Prostate gland (tissue), 2 donors: ENCODE measurements at regions not wholly inside any gene's neighbourhood (a gene's known extent, or its start where the extent isn't known, plus 50 kb on each side); places are given as distances from the start of the nearest gene placed in this dataset.
"Not testable (repeated sequence)": the region's sequence is repeated elsewhere in the genome, so short reads cannot be mapped to it uniquely, and the experiment has no call there.

Source experiments
- CTCF ChIP-seq, 4 experiments: fragments of 200-600 bp in 2 of 4; fragments of 450-650 bp in 2 of 4; sonication (generic) in 2 of 4; IDR thresholded peaks; 1 replicate in 3 of 4; 2 replicates in 1 of 4; pipeline ENCODE4 v1.5.1; 2016 to 2019; ENCODE audit warnings: antibody characterized with exemption in 4 of 4, mild to moderate bottlenecking in 2 of 4, moderate library complexity in 2 of 4
- POLR2A ChIP-seq: fragments of 450-650 bp; IDR thresholded peaks from one replicate; pipeline ENCODE4 v1.6.1; 2016; ENCODE audit warnings: antibody characterized with exemption, mild to moderate bottlenecking
- POLR2AphosphoS5 ChIP-seq: sonication (generic); formaldehyde crosslinking; IDR thresholded peaks from one replicate; pipeline ENCODE4 v1.6.1; 2017; ENCODE audit warnings: antibody characterized with exemption

DNA sequence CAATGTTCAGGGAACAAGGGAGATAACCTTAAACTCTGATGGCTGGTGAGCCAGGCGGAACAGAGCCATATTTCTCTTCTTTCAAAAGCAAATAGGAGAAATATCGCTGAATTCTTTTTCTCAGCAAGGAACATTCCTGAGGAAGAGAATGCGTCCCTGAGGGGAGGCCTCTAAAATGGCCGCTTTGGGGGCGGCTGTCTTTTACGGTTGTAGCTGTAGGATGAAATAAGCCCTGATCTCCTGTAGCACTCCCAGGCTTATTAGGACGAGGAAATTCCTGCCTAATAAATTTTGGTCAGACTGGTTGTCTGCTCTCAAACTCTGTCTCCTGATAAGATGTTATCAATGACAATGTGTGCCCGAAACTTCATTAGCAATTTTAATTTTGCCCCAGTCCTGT, 496.4 kb upstream of the MCTP2 start:
- not testable (repeated sequence) for TF ChIP-seq CTCF (IDR thresholded peaks at IDR 0.05); POLR2AphosphoS5; POLR2A
